Panc1 (cell line): ENCODE measurements at regions not wholly inside any gene's neighbourhood (a gene's known extent, or its start where the extent isn't known, plus 50 kb on each side); places are given as distances from the start of the nearest gene placed in this dataset.

Experiments
- ATAC-seq: fragments of 200-7000 bp; cut with Tn5 transposase; 2 replicates; pipeline ENCODE4 v1.9.1; 2020; ENCODE audit warnings: mild to moderate bottlenecking, moderate library complexity
- BruUV-seq: library from RNA; stranded (reverse); fragments of 400-500 nt; replicated peaks from 2 replicates; lab custom pipeline; 2021; lab: Mats Ljungman, UMichigan
- CTCF ChIA-PET: fragments of 300-600 bp; sonication (Branson Sonifier 250); formaldehyde crosslinking; loops from one replicate; lab custom pipeline; 2022; ENCODE audit warnings: antibody characterized with exemption; lab: Charles Lee
- POLR2A ChIA-PET: fragments of 300-600 bp; sonication (Branson Sonifier 250); formaldehyde crosslinking; loops from one replicate; lab custom pipeline; 2022; ENCODE audit warnings: antibody characterized with exemption; lab: Charles Lee
- DNase-seq: peaks from one replicate; pipeline ENCODE4 v3.0.0-alpha.2; 2010; ENCODE audit warnings: low read depth, low spot score
- H3K27ac ChIP-seq: 2 replicates; pipeline ENCODE4 v1.5.1; 2011; ENCODE audit warnings: mild to moderate bottlenecking, low read length, inconsistent platforms
- H3K27me3 ChIP-seq: fragments of 200-500 bp; sonication (Bioruptor generic); 2 replicates; pipeline ENCODE4 v1.6.0; 2014; ENCODE audit warnings: low read length, inconsistent platforms; ENCODE audit not compliant: control insufficient read depth, insufficient read depth
- H3K36me3 ChIP-seq: fragments of 200-500 bp; sonication (Bioruptor generic); 2 replicates; pipeline ENCODE4 v1.5.1; 2014; ENCODE audit warnings: inconsistent platforms, mild to moderate bottlenecking, low read length, moderate library complexity; ENCODE audit not compliant: control insufficient read depth, insufficient read depth
- H3K4me1 ChIP-seq: 2 replicates; pipeline ENCODE4 v1.5.1; 2011; ENCODE audit warnings: inconsistent platforms, mild to moderate bottlenecking, low read length, moderate library complexity; ENCODE audit not compliant: control insufficient read depth, insufficient read depth
- H3K4me3 ChIP-seq, 2 experiments: 2 replicates each; pipeline ENCODE4 v1.5.1; 2011 to 2012; ENCODE audit warnings: low read depth in 2 of 2, low read length in 2 of 2, mild to moderate bottlenecking in 2 of 2, inconsistent platforms in 1 of 2, moderate library complexity in 1 of 2
- H3K9me3 ChIP-seq: fragments of 200-500 bp; sonication (Bioruptor generic); 2 replicates; pipeline ENCODE4 v1.5.1; 2014; ENCODE audit warnings: low read depth, mild to moderate bottlenecking, inconsistent platforms, low read length, moderate library complexity; ENCODE audit not compliant: control insufficient read depth, insufficient read depth
- CTCF ChIP-seq: fragments of 450-650 bp; IDR thresholded peaks from 2 replicates; pipeline ENCODE4 v1.5.1; 2017; ENCODE audit warnings: mild to moderate bottlenecking
- POLR2AphosphoS5 ChIP-seq: IDR thresholded peaks from 2 replicates; pipeline ENCODE4 v1.6.1; 2012; ENCODE audit warnings: mild to moderate bottlenecking, low read depth, low read length, moderate library complexity
- REST ChIP-seq, 2 experiments: IDR thresholded peaks; 2 replicates each; pipeline ENCODE4 v1.6.1; 2011 to 2012; ENCODE audit warnings: low read depth in 2 of 2, control low read depth in 1 of 2, low read length in 1 of 2, mild to moderate bottlenecking in 1 of 2, moderate library complexity in 1 of 2; ENCODE audit not compliant: insufficient read depth in 1 of 2
- SIN3A ChIP-seq: IDR thresholded peaks from 2 replicates; pipeline ENCODE4 v1.6.1; 2012; ENCODE audit warnings: low read depth, mild to moderate bottlenecking, low read length, moderate library complexity, borderline replicate concordance; ENCODE audit not compliant: insufficient read depth
- TCF7L2 ChIP-seq: IDR thresholded peaks from 2 replicates; pipeline ENCODE4 v1.6.1; 2011; ENCODE audit warnings: mild to moderate bottlenecking, low read depth, low read length, inconsistent platforms
- in situ Hi-C: cut with HindIII; loops from 2 replicates; pipeline ENCODE4 v1.10.0; 2016; ENCODE audit warnings: low sequenced_read_pairs, low pct_unique_long_range_greater_than_20kb
- intact Hi-C: fragments of 100-400 bp; cut with micrococcal nuclease; formaldehyde crosslinking; loops from one replicate; pipeline ENCODE4 v1.10.0; 2022; ENCODE audit not compliant: unreplicated experiment

- no TSS peak for BruUV-seq
- no peak for ATAC-seq
- POLR2A ChIA-PET: interaction anchor here (0.6 kb wide), 1 partner anchor 195 kb away, joined by 10 read pairs; no protein-coding TSS in a partner anchor
- H3K4me3 ChIP-seq: no peak overlapping the region
- in situ Hi-C loops: no loop called here
- H3K9me3 ChIP-seq: no peaks in the 10 kb centered on the region
- DNase-seq: no peak
- intact Hi-C loops: no loop called here
- H3K27ac ChIP-seq: no peak overlapping the region
- peaks cover 20% of the 10 kb centered on the region for H3K27me3 ChIP-seq
- TF ChIP-seq TCF7L2: no peak
- no peak for TF ChIP-seq SIN3A
- TF ChIP-seq POLR2AphosphoS5: no peak
- TF ChIP-seq REST (IDR thresholded peaks at IDR 0.05; ENCODE audit: insufficient read depth in 1 of 2, low read depth in 2 of 2, low read length in 1 of 2): no peak
- no peak for TF ChIP-seq CTCF
- no peaks in the 10 kb centered on the region for H3K4me1 ChIP-seq
- no peaks in the 10 kb centered on the region for H3K36me3 ChIP-seq
- CTCF ChIA-PET: no interaction called here
These were observed 136.1 kb upstream of the LGALSL start for GRCh38 chr2:64317707-64318475.

GRCh38 chr2:64318476-64318748 is 135.6 kb upstream of the LGALSL start:
- intact Hi-C loops: no loop called here
- Histone ChIP-seq H3K9me3 (no peaks in the 10 kb centered on the region), H3K4me1 (no peaks in the 10 kb centered on the region), H3K36me3 (no peaks in the 10 kb centered on the region), H3K27ac (no peak overlapping the region), H3K27me3 (peaks cover 23% of the 10 kb centered on the region), H3K4me3 (no peak overlapping the region)
- no TSS peak for BruUV-seq
- in situ Hi-C loops: no loop called here
- TF ChIP-seq TCF7L2: no peak
- no peak for ATAC-seq
- ChIA-PET CTCF (no interaction called here), POLR2A (no interaction called here)
- no peak for DNase-seq

GRCh38 chr2:64319896-64320295 is 134.1 kb upstream of the LGALSL start:
- ATAC-seq (no peak), DNase-seq (no peak)
- intact Hi-C loops (no loop called here), in situ Hi-C loops (no loop called here)
- no TSS peak for BruUV-seq
- Histone ChIP-seq H3K4me3 (no peak overlapping the region), H3K27ac (no peak overlapping the region), H3K4me1 (no peaks in the 10 kb centered on the region), H3K36me3 (no peaks in the 10 kb centered on the region), H3K27me3 (peaks cover 27% of the 10 kb centered on the region), H3K9me3 (no peaks in the 10 kb centered on the region)
- TF ChIP-seq CTCF (no peak), REST (IDR thresholded peaks at IDR 0.05; ENCODE audit: insufficient read depth in 1 of 2, low read depth in 2 of 2, low read length in 1 of 2) (no peak), TCF7L2 (no peak), SIN3A (no peak), POLR2AphosphoS5 (no peak)
- ChIA-PET CTCF (no interaction called here), POLR2A (no interaction called here)
